Urinary bladder (tissue), 3 donors: ENCODE measurements at regions not wholly inside any gene's neighbourhood (a gene's known extent, or its start where the extent isn't known, plus 50 kb on each side); places are given as distances from the start of the nearest gene placed in this dataset.
"Not testable (repeated sequence)": the region's sequence is repeated elsewhere in the genome, so short reads cannot be mapped to it uniquely, and the experiment has no call there.

Experiments
- DNase-seq: peaks from one replicate; pipeline ENCODE4 v3.0.0-alpha.2; 2015; ENCODE audit errors: extremely low spot score
- H3K27ac ChIP-seq: one replicate; pipeline ENCODE4 v1.5.1; 2013; ENCODE audit warnings: low read depth, mild to moderate bottlenecking, moderate library complexity
- H3K36me3 ChIP-seq: one replicate; pipeline ENCODE4 v1.6.1; 2013; ENCODE audit warnings: mild to moderate bottlenecking, moderate library complexity; ENCODE audit not compliant: insufficient read depth
- H3K4me1 ChIP-seq: one replicate; pipeline ENCODE4 v1.6.1; 2013; ENCODE audit warnings: mild to moderate bottlenecking, moderate library complexity; ENCODE audit not compliant: insufficient read depth
- H3K4me3 ChIP-seq: one replicate; pipeline ENCODE4 v1.5.1; 2013; ENCODE audit warnings: low read depth, low read length
- whole genome bisulfite sequencing: extraction: QIAGEN DNeasy Blood & Tissue Kit; methylation state at CpG from one replicate; pipeline ENCODE4 v1.1.7; 2013; 5-methylcytosine and 5-hydroxymethylcytosine counted together
- donor health status: healthy with polysubstance abuse.
- donor health status: healthy.

DNA sequence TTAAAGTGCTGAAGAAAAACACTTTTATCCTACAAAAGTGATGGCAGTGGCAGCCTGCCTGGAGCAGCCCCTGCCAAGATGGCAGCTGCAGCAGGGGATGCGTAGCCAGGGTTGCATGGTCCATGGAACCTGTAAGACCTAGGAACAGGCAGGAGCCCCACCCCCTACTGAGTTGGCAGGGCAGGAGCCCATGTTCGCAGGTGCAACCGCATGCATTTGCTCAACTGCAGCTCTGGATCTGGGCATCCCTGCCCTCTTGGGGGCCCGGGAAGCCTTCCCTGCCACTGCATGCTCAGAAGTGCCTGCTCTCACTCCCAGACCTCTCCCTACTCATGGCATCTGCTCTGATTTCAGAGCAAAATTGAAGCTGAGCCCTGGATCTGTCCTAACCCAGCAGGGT is 779.6 kb downstream of the CDH18 start:
- 91% methylated on average over 4 of the region's 4 CpGs for WGBS
- H3K4me1 ChIP-seq, result no peaks in the 10 kb centered on the region
- H3K27ac ChIP-seq, result no peak overlapping the region
- H3K4me3 ChIP-seq, result no peak overlapping the region
- no peaks in the 10 kb centered on the region for H3K36me3 ChIP-seq
- DNase-seq, result no peak

DNA sequence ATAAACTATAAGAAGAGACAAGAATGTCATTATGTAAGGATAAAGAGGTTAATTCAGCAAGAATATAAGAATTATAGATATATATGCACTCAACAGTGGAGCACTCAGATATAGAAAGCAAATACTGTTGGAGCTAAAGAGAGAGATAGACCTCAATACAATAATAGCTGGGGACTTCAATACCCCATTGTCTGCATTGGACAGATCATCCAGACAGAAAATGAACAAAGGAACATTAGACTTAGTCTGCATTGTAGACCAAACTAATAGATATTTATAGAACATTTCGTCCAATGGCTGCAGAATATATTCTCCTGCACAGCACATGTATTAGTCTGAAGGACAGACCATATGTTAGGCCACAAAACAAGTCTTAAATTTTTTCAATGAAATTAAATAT is 777.1 kb downstream of the CDH18 start:
- WGBS, result 75% methylated on average over 1 of the region's 1 CpG
- H3K4me1 ChIP-seq, result no peaks in the 10 kb centered on the region
- no peak overlapping the region for H3K4me3 ChIP-seq
- no peak for DNase-seq
- H3K27ac ChIP-seq, result no peak overlapping the region
- H3K36me3 ChIP-seq, result no peaks in the 10 kb centered on the region

DNA sequence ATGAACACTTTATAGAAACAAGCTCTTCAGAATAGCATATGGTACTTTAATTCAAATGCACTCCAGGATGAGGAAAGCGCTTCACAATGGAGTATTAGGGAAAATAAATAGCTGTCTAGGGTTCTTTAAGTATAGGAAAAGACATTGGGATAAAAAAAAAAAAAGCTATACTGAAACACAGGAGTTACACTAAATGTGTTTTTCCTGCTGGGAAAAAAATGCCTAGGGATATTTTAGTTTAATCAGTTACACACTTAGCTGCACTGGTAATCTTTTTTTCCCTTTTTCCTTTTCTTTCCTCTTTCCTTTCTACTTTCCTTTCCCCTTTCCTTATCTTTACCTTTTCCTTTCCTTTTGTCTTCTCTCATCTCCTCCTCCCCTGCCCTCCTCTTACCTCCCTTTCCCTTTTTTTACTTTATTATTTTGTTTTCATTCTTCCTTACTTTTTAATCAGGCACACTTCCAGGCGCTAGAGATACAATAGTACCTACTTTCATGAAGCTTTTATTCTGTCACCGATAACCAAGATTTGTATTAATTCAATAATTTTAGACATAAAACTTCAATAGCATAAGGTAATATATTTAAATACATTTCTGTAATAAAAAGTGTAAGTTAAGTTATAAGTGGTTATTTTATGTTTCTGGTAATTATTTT is 758.7 kb downstream of the CDH18 start:
- no peak for DNase-seq
- 93% methylated on average over 3 of the region's 3 CpGs for WGBS
- H3K4me3 ChIP-seq, result no peak overlapping the region
- H3K27ac ChIP-seq, result no peak overlapping the region
- no peaks in the 10 kb centered on the region for H3K4me1 ChIP-seq
- no peaks in the 10 kb centered on the region for H3K36me3 ChIP-seq

DNA sequence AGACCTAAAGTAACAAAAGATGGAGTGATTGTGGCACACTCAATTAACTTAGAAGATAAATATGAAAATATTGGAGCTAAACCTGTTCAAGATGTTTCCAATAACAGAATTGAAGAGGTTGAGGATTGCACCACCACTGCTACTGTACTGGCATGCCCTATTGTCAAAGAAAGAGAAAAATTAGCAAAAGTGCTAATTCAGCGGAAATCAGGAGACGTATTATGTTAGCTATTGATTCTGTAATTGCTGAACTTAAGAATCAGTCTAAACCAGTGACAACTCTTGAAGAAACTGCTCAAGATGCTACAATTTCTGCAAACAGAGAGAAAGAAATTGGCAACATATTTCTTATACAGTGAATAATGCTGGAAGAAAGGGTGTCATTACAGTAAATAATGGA is 754.4 kb downstream of the CDH18 start:
- no peak overlapping the region for H3K27ac ChIP-seq
- no peaks in the 10 kb centered on the region for H3K36me3 ChIP-seq
- H3K4me3 ChIP-seq, result no peak overlapping the region
- 93% methylated on average over 2 of the region's 2 CpGs for WGBS
- H3K4me1 ChIP-seq, result no peaks in the 10 kb centered on the region
- no peak for DNase-seq

DNA sequence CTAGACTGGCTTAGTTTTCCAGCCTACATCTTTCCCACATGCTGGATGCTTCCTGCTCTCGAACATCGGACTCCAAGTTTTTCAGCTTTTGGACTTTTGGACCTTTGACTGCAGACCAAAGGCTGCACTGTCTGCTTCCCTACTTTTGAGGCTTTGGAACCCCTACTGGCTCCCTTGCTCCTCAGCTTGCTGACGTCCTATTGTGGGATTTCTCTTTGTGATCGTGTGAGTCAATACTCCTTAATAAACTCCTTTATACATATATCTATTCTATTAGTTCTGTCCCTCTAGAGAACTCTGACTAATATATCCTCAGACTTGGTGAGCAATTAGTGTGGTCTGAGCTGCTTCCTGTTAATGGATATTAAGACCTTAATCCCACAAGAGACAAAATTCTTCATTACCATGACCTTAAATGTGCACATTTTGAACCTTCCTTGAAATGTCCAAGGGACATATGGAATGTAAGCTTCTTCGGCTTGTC is 752.9 kb downstream of the CDH18 start:
- H3K4me1 ChIP-seq, result no peaks in the 10 kb centered on the region
- 79% methylated on average over 5 of the region's 5 CpGs for WGBS
- no peaks in the 10 kb centered on the region for H3K36me3 ChIP-seq
- no peak for DNase-seq
- H3K27ac ChIP-seq, result no peak overlapping the region
- no peak overlapping the region for H3K4me3 ChIP-seq

DNA sequence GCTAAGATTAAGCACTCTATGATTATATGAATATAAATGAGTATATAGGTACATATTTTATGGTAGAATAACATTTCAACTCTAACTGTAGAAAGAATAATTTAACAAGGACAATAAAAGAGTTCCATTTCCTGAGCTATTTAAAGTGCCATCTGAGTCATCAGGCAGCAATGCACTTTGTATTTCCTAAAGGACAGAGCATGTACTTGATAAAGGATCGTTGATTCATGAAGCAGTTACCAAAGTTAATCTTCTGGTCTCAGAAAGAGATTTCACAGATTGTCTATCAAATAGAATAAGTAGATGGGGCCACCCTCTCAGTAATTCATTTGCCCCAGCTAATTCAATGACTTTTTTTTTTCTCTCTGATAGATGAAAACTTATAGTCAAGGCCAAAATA is 747.8 kb downstream of the CDH18 start:
- WGBS, result 11% methylated on average over 1 of the region's 1 CpG
- H3K27ac ChIP-seq, result no peak overlapping the region
- no peak overlapping the region for H3K4me3 ChIP-seq
- DNase-seq, result no peak
- H3K36me3 ChIP-seq, result no peaks in the 10 kb centered on the region
- H3K4me1 ChIP-seq, result no peaks in the 10 kb centered on the region

DNA sequence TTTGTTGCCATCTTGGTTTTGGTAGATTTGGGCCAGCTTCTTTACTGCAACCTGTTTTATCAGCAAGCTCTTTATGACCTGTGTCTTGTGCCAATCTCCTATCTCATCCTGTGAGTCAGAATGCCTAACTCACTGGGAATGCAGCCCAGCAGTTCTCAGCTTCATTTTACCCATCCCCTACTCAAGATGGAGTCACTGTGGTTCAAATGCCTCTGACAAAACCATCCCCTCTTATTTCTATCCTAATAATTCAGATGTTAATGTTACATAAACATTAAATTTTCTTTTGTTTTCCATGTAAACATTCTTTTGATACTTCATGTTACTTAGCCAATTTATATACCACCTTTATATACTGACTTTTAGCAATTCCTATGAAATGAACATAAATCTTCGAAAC is 746.3 kb downstream of the CDH18 start:
- no peaks in the 10 kb centered on the region for H3K36me3 ChIP-seq
- DNase-seq, result no peak
- WGBS, result 89% methylated on average over 1 of the region's 1 CpG

DNA sequence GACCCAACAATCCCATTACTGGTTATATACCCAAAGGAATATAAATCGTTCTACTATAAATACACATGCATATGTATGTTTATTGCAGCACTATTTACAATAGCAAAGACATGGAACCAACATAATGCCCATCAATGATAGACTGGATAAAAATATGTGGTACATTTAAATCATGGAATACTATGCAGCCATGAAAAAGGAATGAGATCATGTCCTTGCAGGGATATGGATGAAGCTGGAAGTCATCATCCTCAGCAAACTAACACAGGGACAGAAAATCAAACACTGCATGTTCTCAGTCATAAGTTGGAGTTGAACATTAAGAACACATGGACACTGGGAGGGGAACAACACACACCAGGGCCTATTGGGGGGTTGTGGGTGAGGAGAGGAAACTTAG is 741.8 kb downstream of the CDH18 start:
- H3K4me3 ChIP-seq, H3K4me1 ChIP-seq, H3K27ac ChIP-seq, H3K36me3 ChIP-seq, DNase-seq: not testable (repeated sequence)
- 93% methylated on average over 1 of the region's 1 CpG for WGBS

More for the DNA sequence above, 746.3 kb downstream of the CDH18 start:
- Histone ChIP-seq H3K27ac (no peak overlapping the region), H3K4me1 (no peaks in the 10 kb centered on the region), H3K4me3 (no peak overlapping the region)

DNA sequence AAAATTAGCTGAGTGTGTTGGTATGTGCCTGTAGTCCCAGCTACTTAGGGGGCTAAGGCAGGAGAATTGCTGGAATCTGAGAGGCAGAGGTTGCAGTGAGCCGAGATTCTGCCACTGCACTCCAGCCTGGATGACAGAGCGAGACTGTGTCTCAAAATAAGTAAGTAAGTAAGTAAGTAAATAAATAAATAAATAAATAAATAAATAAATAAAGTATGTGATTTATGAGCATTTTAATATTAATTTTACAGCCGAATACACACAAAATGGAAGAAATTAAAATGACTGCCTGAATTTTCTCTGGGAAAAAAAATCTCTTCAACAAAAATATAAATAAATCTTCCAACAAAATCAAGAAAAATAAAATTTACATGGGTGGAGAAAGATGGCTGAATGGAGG is 740.7 kb downstream of the CDH18 start:
- Histone ChIP-seq H3K36me3 (no peaks in the 10 kb centered on the region), H3K4me1 (no peaks in the 10 kb centered on the region), H3K27ac (no peak overlapping the region), H3K4me3 (no peak overlapping the region)
- 93% methylated on average over 3 of the region's 3 CpGs for WGBS
- DNase-seq, result no peak

DNA sequence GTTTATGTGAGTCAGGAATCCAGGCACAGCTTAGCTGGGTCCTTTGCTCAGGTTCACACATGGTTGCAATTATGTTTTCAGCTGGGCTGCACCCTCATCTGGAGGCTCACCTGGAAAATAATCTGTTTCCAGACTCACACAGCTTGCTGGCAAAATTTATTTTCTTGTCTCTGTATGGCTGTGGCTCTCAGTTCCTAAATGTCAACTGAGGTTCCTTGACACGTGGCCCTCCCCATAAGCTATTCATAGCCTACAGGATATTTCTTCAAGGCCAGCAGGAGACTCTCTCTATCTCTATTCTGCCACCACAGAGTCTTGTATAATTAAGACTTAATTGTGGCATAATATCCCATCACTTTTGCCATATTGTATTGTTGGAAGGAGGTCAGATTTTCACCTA is 732.0 kb downstream of the CDH18 start:
- Histone ChIP-seq H3K36me3 (no peaks in the 10 kb centered on the region), H3K4me1 (no peaks in the 10 kb centered on the region), H3K27ac (no peak overlapping the region), H3K4me3 (no peak overlapping the region)
- 45% methylated on average over 1 of the region's 1 CpG for WGBS
- DNase-seq, result no peak

DNA sequence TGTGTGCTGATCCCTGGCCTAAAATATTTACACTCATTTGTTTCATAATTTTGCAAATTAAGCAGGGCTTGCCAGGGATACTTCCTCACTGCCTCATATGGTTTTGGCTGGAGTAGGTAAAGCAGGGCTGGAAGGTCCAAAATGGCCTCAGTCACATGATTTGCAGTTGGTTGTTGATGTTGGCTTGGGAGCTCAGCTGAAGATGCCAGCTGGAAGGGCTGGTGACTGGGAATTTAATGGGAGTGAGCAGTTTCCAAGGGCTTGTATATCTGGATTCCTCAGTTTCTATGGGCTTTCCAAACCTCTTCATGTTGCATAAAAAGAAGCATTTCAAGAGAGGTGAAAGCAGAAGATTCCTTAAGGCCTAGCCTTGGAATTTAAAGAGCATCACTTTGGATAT is 729.3 kb downstream of the CDH18 start:
- no peak for DNase-seq
- Histone ChIP-seq H3K27ac (no peak overlapping the region), H3K4me3 (no peak overlapping the region), H3K4me1 (no peaks in the 10 kb centered on the region), H3K36me3 (no peaks in the 10 kb centered on the region)

DNA sequence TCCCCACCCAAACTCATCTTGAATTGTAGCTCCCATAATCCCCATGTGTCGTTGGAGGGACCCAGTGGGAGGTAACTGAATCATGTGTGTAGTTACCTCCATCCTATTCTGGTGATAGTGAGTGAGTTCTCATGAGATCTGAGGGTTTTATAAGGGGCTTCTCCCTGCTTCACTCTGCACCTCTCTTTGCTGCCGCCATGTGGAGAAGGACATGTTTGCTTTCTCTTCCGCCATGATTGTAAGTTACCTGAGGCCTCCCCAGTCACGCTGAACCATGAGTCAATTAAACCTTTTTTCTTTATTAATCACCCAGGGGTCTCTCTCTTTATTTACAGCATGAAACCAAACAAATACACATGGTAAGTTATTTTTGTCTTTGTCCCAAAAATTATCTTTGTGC is 726.1 kb downstream of the CDH18 start:
- no peak overlapping the region for H3K4me3 ChIP-seq
- no peak overlapping the region for H3K27ac ChIP-seq
- DNase-seq, result no peak
- 90% methylated on average over 4 of the region's 4 CpGs for whole genome bisulfite sequencing
- H3K36me3 ChIP-seq, result no peaks in the 10 kb centered on the region
- H3K4me1 ChIP-seq, result no peaks in the 10 kb centered on the region

DNA sequence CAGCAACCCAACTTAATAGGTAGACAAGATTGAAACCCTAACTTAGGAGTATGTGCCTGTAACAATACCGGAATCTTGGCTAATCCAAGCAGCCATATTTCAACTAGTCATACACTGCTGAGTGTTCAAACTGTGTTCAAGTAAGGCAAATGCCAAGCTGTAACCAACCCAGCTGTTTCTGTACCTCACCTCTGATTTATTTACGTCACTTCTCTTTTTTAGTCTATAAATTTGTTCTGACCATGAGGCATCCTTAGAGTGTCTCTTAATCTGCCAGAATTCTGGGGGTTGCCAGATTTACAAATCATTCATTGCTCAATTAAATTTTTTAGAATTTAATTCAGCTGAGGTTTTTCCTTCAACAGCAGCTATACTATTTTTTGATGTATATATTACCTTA is 723.2 kb downstream of the CDH18 start:
- Histone ChIP-seq H3K4me3 (no peak overlapping the region), H3K4me1 (no peaks in the 10 kb centered on the region), H3K36me3 (no peaks in the 10 kb centered on the region), H3K27ac (no peak overlapping the region)
- DNase-seq, result no peak
- 88% methylated on average over 2 of the region's 2 CpGs for WGBS

DNA sequence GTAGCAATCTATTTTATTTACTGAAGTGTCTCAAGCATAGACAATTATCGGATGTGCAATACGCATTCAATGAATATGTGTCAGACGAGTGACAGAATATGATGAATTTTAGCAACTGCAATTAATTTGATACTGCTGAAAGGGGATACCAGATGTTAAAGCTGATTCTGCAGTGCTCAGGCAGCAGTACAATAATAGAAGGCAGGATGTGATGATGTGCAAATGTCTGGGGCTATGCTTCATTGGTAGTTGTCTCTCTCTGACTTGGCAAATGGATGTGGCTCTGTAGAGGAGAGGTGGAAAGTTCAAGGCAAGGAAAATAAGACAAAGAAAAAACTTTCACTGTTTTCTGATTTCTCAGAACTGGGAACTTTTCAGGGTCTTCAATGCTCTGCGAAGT is 721.2 kb downstream of the CDH18 start:
- no peak for DNase-seq
- 92% methylated on average over 4 of the region's 4 CpGs for WGBS
- H3K27ac ChIP-seq, result no peak overlapping the region

DNA sequence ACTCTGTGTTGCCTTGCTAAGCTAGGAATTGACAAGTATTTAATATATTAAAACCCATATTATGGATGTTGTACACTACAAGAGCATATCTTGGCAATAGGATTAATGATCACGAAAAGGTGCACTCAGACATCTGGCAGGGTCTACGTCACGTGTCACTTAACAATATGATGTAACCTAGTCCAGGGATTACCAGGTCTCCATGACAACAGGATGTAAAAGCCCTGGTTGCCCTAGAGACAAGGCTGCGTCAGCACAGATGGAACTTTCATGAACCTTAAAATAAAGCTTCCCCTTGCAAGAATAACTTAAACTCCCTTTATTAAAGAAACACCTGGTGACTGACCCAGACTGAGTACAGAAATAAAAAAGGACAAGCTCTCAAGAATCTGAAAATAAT is 717.8 kb downstream of the CDH18 start:
- no peak overlapping the region for H3K27ac ChIP-seq
- WGBS, result 48% methylated on average over 4 of the region's 4 CpGs
- no peaks in the 10 kb centered on the region for H3K36me3 ChIP-seq
- H3K4me1 ChIP-seq, result no peaks in the 10 kb centered on the region
- no peak for DNase-seq
- no peak overlapping the region for H3K4me3 ChIP-seq

More for the DNA sequence above, 721.2 kb downstream of the CDH18 start:
- Histone ChIP-seq H3K4me1 (no peaks in the 10 kb centered on the region), H3K4me3 (no peak overlapping the region), H3K36me3 (no peaks in the 10 kb centered on the region)
